NCI-H748 (cell line): ENCODE measurements at regions not wholly inside any gene's neighbourhood (a gene's known extent, or its start where the extent isn't known, plus 50 kb on each side); places are given as distances from the start of the nearest gene placed in this dataset.
"Not testable (repeated sequence)": the region's sequence is repeated elsewhere in the genome, so short reads cannot be mapped to it uniquely, and the experiment has no call there.

Source experiments
- DNase-seq: peaks from one replicate; lab custom pipeline; 2025; ENCODE audit not compliant: unreplicated experiment; lab: John Stamatoyannopoulos, UW

- DNase-seq, result no peak
Observed at GRCh38 chr14:55766071-55766470, 186.1 kb downstream of the KTN1 start.

GRCh38 chr14:55767286-55767685 lies 187.3 kb downstream of the KTN1 start:
- no peak for DNase-seq

GRCh38 chr14:55769877-55770276 lies 189.9 kb downstream of the KTN1 start:
- no peak for DNase-seq

GRCh38 chr14:55771242-55771981 lies 191.4 kb downstream of the KTN1 start:
- DNase-seq, result no peak

- no peak for DNase-seq
Observed at GRCh38 chr14:55772486-55772885, 192.5 kb downstream of the KTN1 start.

- DNase-seq, result no peak
Observed at GRCh38 chr14:55773312-55773711, 193.3 kb downstream of the KTN1 start.

DNA sequence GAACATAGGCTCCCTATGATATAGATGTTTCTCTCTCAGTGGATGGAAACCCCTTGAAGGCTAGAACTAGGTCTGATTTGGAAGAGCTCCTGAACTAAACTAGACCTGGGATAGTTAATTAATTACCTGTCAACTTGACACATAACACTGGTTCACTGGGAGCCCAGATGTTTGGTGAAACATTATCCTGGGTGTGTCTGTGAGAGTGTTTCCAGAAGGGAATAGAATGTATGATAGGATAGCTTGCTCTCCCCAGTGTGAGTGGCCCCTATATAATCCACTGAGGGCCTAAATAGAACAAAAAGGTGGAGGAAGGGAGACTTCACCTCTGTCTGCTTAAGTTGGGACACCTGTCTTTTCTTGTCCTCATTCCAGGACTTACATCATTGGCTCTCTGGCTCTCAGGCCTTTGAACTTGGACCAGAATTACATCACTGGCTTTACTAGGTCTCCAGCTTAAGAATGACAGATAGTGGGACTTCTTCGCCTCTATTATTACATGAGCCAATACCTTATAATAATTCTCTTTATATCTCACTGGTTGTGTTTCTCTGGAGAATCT lies 194.1 kb downstream of the KTN1 start:
- DNase-seq, result no peak

DNA sequence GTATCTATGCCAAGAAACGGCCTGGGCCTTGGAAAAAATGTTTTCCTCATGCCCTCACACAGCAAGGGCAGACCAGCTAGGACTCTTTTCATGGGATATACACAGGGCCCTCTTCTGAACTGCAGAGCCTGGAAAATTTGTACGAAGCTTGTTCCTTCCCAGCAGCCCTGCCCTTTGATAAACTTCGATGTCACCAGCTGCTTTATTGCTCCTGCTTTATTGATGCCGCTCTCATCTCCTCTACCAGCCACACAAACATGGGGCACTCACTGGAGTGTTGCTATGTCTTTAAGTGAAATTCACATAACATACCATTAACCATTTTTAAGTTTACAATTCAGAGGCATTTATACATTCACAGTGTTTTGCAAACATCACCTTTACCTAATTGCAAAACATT lies 197.9 kb downstream of the KTN1 start:
- DNase-seq, result no peak

- no peak for DNase-seq
Observed at GRCh38 chr14:55780156-55780946, 200.3 kb downstream of the KTN1 start.

- DNase-seq, result no peak
Observed at GRCh38 chr14:55781046-55781445, 201.0 kb downstream of the KTN1 start.

DNA sequence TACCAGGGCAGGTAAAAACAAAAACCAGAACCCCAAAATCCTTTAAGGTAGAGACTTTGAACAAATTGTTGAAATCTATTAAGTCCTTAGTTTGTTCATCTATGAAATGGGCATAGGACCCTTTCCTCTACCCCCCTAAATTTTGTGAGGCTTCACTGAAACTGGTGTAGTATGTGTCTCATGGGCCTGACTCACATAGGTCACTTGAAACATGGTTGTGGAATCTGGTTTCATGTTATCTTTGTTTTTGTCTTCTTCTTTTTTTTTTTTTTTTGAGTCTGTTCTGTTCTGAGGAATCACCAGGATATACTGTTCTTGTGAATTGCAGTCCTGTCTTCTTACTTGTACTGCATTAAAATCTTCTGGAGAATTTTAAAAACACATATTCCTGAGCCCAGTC lies 202.2 kb downstream of the KTN1 start:
- DNase-seq, result no peak

- no peak for DNase-seq
Observed at GRCh38 chr14:55789406-55789805, 209.4 kb downstream of the KTN1 start.

DNA sequence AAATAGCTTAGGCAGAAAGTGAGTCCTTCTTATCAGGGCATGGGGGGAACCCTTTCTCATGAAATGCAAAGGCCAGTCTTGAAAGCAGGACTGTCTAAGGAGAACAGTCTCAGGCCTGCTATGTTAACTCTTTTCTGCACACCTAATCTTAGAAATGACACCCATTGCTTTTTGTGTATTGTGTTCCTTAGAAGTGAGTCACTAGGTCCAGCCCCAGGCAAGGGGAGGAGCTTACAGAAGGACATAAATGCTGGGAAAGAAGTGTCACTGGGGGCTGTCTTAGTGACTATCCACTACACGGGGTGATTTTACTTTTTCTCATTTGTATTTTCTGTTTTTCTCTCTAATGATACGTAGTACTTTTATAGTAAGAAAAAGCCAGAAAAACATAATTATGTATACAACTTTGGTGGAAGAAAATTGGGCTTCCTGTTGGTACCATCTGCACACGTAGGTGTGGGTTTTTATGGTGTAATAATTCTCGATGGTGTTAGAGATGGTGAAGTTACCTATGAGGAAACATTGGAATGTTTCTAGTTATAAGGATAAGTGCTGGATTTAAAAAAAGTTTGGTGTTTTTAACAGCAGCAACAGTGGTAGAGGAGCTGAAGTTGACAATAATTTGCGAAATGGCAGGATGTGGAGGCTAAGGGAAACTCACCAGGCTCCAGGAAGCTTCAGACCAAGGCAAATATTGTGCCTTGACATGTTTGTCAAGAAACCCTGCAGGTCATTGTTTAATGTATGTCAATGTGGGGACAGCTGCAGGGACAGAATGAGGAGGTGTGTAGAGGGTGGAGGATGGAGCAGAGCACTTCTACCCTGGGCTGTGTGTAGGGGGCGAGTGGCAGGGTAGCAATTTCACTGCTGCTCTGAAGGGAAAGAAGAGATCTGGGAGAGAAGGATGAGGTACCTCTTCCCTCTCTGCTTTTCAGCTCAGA lies 214.9 kb downstream of the KTN1 start:
- DNase-seq, result peak; percentile 78

DNA sequence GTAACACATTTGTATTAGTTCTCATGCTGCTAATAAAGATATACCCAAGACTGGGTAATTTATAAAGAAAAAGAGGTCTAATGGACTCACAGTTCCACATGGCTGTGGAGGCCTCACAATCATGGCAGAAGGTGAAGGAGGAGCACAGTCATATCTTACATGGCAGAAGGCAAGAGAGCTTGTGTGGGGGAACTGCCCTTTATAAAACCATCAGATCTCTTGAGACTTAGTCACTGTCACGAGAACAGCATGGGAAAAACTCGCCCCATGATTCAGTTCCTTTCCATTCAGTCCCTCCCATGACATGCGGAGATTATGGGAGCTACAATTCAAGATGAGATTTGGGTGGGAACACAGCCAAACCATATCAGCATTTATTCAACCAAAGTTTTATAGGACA lies 216.5 kb downstream of the KTN1 start:
- DNase-seq, result not testable (repeated sequence)

DNA sequence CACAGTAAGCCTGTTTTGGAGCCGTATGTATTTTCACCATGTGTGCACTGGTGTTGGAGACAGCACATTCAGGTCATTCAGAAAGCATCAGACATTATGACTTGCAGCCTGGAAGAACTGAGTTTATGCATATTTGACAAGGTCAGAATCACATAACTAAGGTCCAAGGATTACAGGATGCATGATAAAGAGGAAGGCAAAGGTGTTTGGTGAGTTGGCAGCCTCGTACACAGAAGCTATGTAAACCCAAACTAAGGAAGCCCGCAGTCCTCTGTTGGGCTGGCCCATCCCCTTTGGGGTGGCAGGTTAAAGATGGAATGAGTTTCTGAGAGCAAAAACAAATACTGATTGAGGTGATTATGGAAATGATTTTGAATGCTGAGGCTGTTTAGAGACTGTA lies 218.4 kb downstream of the KTN1 start:
- DNase-seq, result no peak

DNA sequence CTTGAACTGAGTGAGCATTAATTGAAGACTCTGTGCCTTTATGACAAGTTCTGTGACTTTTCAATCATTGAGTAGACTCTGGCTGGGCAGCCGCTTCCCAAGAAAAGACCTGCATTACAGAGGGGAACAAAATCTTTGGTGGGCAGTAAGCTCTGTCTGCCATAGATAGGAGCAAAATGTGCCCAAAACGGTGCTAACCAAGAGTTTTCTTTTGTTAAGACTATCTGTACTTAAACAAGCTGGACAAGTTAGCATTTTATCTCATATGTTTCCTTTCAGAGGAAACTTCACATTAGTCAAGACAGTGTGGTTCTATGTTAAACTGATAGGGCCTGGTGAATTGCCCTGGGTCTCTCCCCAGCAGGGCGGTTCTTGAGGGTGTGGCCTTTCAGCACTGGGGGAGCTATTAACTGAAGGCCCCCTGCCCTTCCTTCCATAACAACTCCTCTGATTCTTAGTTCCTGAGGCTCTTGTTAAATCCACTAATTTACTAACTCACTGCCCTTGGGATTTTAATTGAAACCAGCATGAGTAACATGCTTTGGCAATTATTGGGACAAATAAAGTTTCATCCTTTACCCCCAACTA lies 219.6 kb downstream of the KTN1 start:
- DNase-seq, result no peak

DNA sequence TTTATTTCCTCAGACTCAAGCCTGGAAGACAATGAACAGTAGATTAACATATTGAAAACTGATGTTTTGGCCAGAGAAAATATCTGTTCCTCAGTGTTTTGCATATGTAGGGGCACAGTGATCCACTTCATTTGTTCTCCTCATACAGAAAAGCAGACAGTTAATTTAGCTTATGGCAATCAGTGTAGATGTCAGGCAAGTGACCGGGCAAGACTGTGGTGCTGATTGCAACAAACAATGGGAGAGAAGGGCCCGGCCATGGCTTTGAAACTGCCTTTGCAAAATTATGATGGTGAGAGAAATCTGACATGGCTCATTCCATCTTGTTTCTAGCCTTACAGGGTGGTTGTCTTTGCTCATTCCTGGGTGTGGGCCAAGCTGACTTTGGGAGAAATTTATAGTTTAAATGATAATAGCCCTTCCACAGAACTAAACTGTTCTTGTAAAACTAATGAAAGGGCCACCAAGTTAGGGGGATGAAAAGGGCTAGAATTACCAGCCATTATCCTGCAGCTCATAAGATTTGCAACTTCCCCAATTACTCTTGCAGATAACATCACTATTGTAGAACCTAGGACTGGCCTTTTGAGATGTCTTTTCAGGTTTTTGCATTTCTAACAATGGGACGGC lies 220.3 kb downstream of the KTN1 start:
- DNase-seq, result no peak

DNA sequence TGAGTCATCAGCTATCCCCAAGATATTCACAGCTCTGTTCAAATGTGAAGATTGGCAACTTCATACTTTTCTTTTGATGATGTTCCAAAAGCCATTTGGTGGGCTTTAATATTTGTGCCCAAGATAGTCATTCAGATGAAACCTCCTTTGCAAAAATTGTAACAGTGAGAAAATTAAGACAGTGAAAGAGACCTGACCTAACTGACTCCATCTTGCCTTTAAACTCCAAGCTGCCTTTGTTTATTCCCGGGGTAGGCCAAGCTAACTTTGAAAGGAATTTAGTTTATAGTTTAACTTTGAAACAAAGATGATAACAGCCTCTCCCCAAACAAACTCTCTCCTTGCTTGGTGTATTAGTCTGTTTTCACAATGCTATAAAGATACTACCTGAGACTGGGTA lies 221.1 kb downstream of the KTN1 start:
- DNase-seq, result no peak

- DNase-seq, result no peak
Observed at GRCh38 chr14:55802986-55803872, 223.2 kb downstream of the KTN1 start.
